Activated CD4-positive, alpha-beta T cell treated with anti-CD3 and anti-CD28 coated beads, Interleukin-2, amount 50 U/mL, for 16 hours (primary cell): ENCODE measurements at regions not wholly inside any gene's neighbourhood (a gene's known extent, or its start where the extent isn't known, plus 50 kb on each side); places are given as distances from the start of the nearest gene placed in this dataset.
"Not testable (repeated sequence)": the region's sequence is repeated elsewhere in the genome, so short reads cannot be mapped to it uniquely, and the experiment has no call there.

Experiments
- DNase-seq: peaks from one replicate; pipeline ENCODE4 v3.0.0-alpha.2; 2020

DNA sequence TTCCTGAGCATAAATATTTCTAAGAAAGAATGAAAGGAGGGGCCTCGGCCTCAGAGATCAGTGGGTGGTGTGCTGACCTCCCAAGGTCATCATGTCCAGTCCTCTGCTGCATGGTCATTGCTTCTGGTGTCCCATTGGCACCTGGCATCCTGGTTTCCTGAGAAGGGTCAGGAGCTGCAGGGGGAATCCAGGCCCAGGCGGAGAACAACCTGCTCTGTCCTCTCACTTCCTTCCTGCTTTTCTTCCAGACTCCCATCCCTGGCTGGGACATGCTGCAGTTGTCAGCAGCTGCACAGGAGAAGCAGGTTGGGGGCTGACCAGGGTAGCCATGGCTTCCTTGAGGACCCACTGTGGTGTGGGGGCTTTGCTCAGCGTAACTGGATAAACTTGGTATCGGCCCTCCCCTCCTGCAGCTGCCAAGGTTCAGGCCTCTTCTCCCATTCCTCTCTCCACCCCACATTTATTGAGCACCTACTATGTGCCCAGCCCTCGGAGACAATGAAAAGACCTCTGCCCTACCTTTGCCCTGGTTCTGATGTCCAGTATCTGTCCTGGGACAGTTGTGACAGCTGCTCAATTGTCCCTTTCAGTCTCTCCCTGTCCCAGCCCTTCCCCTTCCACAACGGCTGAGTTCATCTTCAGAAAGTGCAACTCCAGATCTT lies 155.2 kb downstream of the CEBPB start:
- no peak for DNase-seq

DNA sequence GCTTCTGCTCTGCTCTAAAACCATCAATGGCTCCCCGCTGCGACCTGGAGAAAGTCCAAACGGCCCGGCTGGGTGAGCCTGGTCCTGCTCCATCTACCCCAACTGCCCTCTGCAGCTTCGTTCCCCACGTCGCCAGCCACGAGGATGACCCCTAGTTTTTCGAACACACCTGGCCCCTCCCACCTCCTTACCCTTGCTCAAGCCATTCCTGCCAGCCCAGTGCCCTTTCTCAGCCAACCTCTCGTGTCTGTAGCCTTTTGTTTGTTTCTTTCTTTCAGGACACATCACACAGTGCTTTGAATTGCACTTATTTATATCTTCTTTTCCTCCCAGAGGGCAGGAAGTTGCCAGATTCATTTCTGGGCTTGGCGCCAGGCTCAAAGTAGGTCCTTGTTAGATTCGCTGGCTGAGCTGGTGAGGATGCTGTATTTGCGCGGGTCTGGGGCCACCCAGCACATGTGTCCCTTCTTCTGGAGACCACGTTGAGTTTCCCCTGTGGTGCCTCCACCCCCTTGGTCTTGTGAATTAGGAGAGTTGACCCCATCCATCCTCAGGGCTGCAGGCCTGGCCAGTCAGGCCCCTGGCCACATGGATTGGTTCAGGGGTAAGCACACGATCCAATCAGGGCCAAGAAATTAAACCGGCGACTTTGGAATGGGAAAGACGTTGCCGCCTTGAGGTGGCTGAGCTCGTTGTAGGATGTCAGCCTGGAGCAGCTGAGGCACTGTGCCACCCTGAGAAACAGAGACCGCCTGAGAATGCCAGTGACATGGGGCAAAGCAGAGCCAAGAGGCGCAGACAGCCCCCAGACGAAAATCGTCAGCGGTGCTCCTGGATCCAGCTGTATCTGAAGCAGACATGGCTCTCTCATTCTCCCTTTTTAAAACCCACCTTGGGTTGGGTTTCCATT lies 156.0 kb downstream of the CEBPB start:
- DNase-seq, result no peak

DNA sequence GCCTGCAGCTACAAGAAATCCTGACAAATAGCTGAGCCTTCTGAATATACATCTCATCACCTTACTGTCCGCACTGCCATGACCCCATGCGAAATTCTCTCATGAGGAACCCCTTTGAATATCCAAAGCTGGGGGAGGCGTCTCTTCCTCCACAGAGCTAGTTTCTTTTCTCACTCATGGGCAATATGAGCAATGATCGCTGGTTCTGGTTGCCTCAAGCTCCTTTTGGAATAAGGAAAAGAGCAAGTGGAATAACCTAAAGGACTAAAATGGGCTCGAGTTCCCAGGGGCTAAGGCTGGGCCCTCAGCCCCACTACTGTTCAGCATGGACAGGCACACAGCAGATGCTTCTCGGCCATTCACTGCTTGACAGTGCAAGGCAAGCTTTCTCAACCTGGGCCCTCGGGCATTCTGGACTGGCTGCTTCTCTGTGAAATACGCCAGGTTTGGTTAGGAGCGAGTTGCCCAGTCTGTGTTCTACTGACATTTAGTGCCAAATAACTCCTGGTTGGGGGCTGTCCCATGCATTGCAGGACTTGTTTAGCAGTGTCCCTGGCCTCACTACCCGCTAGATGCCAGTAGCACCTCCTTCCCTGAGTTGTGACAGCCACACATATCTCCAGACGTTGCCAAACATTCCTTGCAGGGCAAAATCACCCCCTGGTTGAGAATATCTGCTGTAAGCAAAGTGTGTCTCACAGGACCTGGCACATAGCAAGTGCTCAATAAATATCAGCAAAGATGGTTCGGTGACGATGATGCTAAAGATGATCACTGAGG lies 156.8 kb downstream of the CEBPB start:
- no peak for DNase-seq

DNA sequence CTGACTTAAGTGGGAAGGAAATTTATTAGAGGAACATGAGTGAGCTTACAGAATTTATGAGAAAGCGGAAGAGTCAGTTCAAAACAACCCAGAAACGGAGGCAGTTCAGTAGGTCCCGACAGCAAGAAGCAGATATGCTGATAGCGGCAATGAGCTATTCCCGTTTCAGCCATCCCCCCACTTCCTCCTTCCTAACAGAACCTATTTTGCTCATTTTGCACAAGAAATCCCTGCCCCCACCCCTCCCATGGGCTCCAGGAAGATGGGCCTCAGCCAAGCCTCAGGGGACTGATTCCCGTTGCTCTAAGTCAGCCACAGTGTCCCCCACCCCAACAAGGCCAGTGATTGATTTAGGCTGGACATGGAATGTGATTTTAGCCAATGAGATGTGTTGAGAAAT lies 157.5 kb downstream of the CEBPB start:
- DNase-seq, result no peak

DNA sequence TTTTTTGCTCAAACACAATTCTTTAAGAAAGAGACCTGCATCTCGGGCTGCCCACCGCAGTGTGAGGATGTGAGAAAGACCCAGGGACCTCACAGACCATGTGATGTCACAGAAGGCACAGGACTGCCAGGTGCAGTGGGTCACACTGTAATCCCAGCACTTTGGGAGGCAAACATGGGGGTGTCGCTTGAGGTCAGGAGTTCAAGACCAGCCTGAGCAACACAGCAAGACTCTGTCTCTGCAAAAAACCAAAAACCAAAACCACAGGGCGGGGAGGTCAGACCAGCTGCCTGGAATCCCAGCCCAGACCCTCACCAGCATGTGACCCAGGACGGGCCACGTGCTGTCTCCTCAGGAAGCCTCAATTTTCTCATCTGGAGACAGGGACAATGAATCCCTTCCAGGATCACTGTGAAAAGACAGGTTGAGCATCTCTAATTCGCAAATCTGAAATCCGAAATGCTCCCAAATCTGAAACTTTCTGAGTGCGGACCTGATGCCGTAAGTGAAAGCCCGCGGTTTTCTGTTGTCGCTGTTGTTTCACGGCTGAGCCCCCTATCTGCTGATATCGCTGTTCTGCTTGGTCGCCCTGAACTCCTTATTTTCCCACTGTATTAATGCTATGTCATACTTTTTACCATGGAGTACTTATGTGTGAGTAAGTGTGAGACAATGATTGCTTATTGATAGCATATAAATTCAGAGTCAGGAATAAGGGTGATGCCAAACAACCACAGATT lies 159.5 kb upstream of the PTPN1 start:
- DNase-seq, result no peak

DNA sequence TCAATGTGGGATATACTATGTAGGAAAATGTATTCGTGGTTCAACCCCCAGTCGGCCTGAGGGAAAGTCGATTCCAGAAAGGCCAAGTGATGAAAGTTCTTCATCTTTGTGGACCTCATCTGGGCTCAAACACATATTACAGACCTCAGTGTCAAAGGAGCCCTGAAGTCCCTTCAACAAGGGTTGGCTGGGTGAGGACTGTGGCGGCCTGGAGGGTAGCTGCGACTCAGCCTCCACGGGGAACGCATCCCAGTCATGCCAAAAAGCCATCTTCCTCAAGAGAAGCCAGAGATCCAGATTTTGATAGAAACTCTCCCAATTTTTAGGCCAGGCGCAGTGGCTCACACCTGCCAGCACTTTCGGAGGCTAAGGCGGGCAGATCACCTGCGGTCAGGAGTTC lies 158.6 kb upstream of the PTPN1 start:
- no peak for DNase-seq

DNA sequence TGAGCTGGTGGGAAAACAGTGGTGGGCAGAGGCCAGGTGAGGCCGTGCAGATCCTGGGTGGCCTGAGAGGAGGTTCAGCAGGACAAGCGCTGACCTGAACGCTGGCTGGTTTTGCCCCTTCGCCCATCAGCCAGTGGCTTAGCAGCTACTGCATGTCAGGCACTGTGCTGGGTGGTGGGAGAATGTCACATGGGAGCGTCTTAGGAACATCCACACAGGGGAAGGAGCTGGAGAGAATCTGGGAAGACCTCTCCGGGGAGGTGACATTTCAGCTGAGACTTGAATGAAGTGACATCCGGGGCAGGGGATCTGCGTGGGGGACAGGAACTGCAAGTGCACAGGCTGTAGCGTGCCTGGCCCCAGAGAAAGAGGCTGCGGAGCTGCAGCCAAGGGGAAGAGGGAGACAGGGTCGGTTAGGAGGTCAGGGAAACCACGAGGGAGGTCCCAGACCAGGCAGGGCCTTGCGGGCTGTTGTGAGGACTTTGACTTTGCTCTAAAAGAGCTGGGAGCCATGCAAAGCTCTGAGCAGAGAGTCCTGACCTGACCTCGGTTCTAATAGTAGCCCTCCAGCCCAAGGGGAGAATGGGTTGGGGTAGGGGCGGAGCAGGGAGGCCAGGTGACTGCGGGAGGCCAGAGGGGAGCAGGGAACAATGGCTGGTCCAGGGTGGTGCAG lies 156.8 kb upstream of the PTPN1 start:
- DNase-seq, result no peak

DNA sequence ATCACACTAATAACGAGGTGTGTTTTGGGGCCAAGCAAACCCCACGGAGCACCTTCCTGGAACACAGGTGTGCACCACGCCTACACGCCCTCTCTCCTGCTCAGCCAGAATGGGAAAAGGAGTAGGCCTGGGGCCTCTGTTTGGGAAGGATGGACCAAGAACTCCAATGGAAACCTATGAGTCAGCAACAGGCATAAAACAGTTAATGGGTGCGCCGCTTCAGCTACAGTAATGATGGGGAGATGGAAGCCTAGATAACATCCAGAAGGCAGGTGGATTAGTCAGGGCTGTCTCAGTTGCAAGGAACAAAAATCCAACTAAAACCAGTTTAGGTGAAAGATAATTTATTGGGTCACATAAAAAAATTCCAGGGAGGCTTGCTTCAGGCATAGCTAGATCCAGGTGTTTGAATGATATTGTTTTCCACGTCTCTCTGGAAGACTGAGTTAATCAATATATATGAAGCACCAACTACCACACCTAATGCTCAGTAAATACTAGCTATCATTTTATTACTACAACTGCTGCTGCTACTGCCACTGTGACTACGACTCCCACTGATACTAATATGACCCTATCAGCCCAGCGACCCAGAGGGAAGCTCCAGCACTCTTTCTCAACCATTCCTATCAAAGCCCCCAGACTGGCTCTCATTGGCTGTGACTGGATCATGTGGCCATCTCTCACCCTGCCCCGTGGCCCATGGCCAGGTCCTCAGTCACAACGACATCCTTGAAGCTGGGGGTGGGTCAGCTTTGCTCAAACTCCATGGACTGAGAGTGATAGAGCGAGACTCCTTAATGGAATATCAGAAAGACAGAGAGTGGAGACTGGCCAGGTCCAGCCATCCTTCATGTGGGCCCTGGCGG lies 155.2 kb upstream of the PTPN1 start:
- no peak for DNase-seq

DNA sequence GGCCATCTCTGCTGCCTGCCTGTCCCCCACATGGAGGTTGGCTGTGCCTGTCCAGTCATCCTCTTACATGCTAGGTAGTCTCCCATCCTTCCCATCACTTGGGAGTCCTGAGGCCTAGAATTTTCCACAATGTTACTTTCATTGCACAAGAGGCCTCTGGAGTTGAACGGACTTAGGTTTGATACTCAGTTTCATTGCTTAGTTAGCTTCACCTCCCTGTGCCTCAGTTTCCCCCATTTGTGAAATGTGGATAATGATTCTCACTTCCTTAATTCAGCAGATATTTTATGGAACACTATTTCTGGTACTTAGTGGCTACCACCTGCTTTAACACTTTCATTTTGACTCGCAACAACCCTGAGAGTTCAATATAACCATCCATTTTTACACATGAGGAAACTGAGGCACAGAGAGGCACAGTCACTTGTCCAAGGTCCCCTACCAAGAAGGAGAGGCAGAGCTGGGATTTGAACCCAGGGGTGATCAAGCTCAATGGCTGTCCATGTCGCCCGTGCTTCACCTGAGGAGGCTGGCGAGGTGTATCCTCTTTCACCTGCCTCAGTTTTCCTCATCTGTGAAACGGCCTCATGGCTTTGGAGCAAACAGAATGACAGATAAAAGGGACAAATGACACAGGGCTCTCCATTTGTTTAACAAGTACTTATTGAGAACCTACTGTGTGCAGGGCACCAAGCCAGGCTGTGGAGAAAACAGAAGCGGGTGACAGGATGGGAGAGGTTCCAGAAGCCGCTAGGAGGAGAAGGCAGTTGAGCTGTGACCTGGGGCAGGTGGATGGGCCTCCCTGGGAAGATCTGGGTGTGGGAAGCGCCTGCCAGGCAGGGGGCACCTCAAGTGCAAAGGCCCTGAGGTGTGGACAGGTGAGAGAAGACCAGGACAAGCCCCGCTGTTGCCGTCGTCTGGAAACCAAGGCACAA lies 154.3 kb upstream of the PTPN1 start:
- DNase-seq, result no peak

DNA sequence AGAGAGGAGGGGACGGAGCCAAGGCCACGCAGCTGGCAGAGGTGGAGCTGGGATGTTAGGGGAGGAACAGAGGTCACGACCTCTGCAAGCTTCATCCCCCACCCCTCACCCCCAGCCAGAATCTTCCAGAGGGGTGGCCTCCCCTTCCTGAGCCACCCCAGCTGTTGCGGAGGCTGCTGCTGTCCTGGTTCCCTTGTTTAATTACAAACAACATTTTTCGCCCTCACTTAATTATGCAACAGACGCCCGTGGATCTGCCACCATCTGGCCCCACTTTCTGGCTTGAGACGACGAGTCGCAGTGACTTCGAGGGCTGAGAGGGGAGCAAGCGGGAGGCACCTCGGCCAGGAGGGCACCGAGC lies 153.7 kb upstream of the PTPN1 start:
- no peak for DNase-seq

DNA sequence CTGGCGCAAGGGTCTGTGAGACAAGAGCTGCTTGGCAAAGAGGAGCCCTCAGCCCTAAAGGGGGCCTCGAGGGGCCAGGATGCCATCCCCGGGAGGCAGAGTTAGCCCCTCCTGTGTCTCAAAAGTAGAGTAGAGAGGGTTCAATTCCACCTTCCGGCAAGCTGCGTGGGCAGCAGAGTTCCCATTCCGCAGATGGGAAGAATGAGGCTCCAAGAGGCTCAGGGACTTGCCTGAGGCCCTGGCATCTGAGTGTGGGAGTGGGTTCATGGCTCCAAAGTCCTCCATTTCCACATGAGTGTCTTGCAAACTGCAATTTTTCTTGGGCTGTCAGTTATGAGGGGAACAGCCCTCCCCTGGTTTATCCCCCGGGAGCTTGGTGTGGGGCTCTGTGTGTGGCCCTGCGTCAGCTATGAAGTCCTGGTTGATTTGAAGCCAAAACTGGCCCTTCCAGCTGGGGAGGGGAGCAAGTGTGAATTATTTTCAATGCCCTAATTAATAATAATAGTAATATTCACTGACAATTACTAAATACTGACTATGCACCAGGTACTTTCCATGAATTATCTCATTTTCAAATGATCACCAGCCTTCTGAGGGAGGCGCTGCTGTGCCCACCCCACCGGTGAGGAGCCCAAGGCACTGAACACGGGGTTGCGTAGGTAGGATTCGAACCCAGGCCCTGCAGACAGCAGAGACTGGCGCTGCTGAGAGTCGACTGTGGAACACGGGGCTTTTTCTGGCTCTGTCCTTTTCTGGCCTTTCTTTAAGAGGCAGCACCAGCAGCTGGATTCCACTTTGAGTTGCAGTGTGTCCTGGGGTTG lies 153.0 kb upstream of the PTPN1 start:
- DNase-seq, result no peak

DNA sequence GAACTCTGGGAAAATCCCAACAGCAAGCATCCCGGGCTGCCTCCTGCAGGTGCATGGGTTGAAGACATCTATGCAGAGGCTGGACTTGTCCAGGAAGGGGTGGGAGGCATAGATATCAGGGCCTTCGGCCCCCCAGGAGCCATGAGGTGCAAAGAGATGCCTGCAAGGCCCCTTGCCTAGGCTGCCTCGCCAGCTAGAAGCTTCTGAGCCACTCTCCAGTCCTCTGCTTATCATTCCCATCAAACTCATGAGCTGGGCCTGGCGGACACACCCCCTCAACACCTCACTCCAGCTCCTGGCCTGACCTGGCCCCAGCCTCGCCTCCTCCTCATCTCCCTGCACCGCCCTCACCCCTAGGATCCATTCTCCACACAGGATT lies 152.4 kb upstream of the PTPN1 start:
- no peak for DNase-seq

DNA sequence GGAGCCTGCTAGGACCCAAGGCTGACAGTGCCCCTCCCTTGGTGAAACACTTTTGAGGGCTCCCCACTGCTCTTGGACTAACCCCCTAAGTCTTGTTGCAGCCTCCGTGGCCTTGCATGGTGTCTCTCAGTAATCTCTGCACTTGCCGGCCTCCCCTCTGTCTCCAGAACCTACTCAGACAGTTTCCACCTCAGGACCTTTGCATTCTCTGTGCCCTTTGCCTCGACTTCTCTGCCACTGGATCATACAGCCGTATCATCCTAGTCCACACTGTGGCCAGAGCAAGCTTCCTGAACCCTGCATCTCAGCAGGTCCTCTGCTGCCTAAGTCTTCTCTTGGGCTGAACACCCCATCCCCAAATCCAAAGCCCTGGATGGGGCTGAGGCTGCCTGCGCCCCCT lies 152.0 kb upstream of the PTPN1 start:
- no peak for DNase-seq

DNA sequence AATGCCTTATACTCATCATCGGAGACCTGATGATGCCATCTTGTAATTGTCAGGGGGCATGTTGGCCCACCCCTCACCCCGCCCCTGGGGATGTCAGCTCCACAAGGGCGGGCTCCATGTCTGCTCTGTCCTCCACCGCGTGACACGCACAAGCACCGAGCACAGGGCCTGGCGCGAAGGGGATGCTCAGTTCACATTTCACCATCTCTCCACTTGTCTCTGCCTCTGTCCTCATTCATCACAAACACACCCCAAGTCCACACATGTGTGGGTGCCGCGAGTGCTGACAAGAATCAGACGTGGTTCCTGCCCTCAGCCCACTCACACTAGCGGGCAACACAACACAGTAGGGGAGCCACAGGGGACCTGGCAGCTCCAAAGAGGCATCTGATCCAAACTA lies 151.2 kb upstream of the PTPN1 start:
- DNase-seq, result no peak

DNA sequence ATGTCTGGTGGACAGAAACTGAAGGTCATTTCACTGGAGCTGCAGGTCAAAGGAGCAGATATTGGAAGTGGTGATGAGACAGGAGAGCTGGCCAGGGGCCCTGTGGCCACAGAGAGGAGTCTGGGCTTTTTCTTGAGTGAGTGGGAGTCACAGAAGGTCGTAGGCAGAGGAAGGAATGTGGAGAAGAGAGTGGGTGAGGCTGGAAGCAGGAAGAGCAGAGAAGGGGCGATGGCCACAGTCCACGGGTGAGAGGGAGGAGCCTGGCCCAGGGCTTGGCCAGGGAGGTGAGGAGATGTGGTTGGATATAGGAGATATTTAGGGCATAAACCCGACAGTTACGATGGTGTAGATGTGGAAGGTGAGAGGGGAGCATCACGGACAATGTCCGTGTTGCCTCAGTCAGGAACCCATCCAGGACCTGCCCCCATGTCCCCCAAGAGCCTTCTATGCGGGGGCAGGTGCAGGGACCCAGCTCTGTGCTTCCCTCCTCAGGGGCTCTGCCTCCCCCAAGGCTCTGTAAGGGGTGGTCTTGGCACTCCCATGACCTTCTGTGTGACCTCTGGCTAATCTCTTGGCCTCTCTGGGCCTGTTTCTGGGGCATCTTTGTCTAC lies 150.5 kb upstream of the PTPN1 start:
- DNase-seq, result no peak

DNA sequence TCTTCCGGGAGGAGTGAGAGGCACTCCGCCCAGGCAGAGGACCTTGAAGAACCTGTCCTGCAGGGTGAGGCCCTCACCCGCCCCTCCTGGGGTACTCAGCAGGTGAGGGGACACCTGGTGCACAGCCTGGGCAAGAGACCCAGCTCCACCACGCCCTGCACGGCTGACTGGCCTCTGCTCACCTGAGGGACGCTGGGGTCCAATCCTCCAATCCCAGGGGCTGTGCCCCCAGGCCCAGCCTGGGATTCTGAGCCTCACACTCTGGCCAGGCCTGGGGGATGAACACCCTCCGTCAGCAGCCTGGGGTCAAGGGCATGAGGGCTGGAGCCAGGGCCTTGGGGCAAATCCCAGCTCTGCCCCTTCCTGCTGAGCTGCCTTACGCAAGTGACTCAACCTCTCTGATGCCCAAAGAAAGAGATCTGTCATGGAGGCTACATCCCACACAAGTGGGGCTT lies 149.9 kb upstream of the PTPN1 start:
- DNase-seq, result no peak

DNA sequence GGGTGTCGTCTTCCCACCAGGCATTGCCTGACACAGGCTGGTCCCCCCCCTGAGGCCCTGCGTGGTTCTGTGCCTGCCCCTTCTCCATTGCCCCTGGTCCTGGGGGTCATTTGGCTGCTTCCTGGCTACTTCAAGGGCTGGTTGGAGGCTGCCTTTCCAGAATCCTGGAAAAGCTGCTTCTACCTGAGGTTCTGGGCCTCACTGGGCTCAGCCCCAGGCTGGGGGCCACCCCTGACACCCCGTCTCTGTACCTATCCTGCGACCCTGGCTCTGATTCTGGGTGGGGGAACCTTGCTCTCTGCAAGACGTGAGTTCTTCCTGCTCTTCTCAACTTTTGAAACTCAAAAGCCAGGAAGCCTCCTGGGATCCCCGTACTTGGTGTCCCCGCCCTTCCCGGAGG lies 149.3 kb upstream of the PTPN1 start:
- no peak for DNase-seq

DNA sequence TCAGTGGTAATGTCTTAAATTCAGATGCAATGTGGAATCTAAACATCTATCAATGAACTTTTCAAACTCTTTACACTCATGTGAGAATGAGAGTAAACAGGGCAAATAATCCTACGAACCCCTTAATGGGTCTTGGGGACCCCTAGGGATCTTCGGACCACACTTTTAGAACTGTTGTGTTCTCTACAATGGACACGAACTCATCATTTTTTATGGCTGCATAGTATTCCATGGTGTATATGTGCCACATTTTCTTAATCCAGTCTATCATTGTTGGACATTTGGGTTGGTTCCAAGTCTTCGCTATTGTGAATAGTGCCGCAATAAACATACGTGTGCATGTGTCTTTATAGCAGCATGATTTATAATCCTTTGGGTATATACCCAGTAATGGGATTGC lies 148.0 kb upstream of the PTPN1 start:
- not testable (repeated sequence) for DNase-seq

DNA sequence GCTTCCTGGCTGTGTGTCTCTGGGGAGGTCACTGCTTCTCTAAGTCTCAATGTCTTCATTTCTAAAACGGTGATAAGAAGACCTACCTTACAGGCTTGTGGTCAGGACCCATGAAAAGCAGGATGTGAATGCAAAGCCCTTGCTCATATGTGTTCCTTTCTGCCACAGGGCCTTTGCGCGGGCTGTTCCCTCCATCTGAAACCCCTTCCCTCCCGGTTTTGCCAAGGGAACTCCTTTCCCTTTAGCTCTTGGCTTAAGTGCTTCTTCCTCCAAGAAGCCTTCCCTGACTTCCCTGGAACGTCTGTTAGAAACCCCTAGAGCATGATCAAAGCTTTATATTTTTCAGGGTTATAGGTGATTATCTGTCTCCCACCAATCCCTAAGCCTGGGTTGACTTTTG lies 147.2 kb upstream of the PTPN1 start:
- no peak for DNase-seq
